C4-2B (cell line): ENCODE measurements at regions not wholly inside any gene's neighbourhood (a gene's known extent, or its start where the extent isn't known, plus 50 kb on each side); places are given as distances from the start of the nearest gene placed in this dataset.

Experiments
- ZFX ChIP-seq: fragments of 450-650 bp; IDR thresholded peaks from 2 replicates; pipeline ENCODE4 v1.6.1; 2017
- TF ChIP-seq, protein P1 (sequence below): fragments of 450-650 bp; conservative IDR thresholded peaks from 2 replicates; pipeline ENCODE4 v1.5.1; 2017; ENCODE audit warnings: mild to moderate bottlenecking

DNA sequence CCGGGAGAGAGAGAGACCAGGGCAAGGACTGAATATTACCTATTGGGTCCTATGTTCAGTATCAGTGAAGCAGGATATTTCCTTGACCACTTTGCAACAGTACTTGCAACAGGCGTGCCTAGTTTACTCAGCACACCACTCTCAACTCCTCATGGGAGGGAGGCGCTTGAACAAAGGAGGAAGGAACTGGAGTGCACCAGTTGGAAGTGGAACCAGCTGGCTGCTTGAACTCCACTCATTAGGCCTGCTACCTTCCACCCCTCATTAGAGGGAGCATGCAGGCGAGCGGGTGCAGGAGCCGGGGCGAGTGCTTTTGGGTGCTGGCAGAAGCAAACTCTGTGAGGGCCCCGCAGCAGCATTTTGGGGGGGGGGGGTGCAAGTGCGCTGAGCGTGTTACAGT, 1369.6 kb upstream of the RAG2 start:
- TF ChIP-seq, protein P1, sequence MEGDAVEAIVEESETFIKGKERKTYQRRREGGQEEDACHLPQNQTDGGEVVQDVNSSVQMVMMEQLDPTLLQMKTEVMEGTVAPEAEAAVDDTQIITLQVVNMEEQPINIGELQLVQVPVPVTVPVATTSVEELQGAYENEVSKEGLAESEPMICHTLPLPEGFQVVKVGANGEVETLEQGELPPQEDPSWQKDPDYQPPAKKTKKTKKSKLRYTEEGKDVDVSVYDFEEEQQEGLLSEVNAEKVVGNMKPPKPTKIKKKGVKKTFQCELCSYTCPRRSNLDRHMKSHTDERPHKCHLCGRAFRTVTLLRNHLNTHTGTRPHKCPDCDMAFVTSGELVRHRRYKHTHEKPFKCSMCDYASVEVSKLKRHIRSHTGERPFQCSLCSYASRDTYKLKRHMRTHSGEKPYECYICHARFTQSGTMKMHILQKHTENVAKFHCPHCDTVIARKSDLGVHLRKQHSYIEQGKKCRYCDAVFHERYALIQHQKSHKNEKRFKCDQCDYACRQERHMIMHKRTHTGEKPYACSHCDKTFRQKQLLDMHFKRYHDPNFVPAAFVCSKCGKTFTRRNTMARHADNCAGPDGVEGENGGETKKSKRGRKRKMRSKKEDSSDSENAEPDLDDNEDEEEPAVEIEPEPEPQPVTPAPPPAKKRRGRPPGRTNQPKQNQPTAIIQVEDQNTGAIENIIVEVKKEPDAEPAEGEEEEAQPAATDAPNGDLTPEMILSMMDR = no peak
- no peak for TF ChIP-seq ZFX
